C4-2B (cell line): ENCODE measurements at regions not wholly inside any gene's neighbourhood (a gene's known extent, or its start where the extent isn't known, plus 50 kb on each side); places are given as distances from the start of the nearest gene placed in this dataset.

Experiments
- CTCF ChIP-seq: fragments of 450-650 bp; conservative IDR thresholded peaks from 2 replicates; pipeline ENCODE4 v1.5.1; 2017; ENCODE audit warnings: mild to moderate bottlenecking
- ZFX ChIP-seq: fragments of 450-650 bp; IDR thresholded peaks from 2 replicates; pipeline ENCODE4 v1.6.1; 2017

DNA sequence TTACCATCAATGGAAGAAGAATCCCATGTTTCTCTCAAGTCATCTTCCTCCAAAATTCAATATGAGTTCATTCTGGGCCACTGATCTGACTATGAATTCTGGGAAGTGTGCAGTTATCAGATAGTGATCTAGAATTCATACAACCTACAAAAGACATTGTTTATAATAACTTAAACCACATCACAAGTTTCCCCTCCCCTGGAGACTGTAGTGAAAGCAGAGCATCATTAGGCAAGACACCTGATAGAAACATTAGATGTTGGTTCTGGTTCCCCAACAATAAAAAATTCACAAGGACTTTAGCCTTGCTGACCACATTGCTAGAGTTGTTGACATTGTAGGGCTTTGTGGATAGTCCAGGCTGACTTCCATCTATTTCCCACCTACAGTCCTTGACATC is 506.4 kb upstream of the JAG1 start:
- no peak for TF ChIP-seq CTCF
- no peak for TF ChIP-seq ZFX
